ENCODE measurements at regions not wholly inside any gene's neighbourhood (a gene's known extent, or its start where the extent isn't known, plus 50 kb on each side); places are given as distances from the start of the nearest gene placed in this dataset.

DNA sequence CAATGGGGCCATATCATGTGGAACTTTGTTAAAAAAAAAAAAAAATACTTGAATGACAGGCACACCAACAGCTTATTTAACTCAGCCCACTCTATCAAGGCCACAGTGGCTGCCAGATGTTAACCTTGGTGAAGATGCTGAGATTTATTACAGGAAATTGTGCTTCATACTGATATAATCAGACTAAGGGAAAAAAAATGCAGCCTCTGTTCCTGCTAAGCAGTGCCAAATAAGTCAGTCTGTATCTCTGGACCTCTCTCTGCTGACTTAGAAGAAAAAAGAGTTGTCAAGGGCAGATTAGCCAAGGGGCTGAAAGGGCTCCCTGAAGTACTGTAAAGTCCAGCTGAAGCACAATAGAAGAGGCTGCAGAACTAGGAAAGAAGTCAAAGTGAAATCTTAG is 677.7 kb upstream of the HTR2C start:
- DNase-seq: no peak

DNA sequence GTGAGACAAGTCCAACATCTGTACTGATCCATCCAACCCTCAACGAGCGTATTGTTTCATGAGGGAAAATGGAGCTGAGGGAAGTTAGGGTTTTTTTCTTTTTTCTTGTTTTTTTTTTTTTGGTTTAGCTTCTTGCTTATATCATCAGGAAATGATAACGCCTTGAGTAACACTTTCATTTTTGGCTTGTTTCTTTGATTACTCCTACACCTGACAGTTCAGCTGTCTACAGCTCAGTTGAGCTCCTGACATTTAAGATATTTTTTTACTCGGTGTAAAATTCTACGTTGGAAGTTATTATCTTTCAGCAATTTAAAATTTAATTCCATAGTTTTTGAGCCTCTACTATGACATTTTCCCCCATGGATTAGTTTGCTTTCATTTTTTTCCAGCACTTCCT is 691.0 kb upstream of the HTR2C start:
- no peak for DNase-seq

DNA sequence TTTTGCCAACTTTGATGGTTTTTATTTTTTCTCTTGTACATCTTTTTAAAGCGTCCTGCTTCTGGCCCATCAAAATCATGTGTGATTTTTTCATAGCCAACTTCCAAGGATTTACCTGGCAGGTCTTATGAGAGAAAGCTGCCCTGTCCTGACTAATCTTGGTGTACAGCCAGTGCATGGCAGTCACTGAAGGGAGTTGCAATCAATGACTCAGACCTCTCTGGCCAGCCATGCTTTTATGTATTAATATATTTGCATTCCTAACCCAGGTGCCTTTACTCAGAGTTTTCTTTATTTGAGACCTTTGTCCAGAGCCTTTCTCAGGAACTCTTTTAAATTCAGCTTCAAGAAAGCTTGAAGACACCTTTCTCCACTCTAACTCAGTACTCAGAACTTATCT is 691.5 kb upstream of the HTR2C start:
- no peak for DNase-seq

DNA sequence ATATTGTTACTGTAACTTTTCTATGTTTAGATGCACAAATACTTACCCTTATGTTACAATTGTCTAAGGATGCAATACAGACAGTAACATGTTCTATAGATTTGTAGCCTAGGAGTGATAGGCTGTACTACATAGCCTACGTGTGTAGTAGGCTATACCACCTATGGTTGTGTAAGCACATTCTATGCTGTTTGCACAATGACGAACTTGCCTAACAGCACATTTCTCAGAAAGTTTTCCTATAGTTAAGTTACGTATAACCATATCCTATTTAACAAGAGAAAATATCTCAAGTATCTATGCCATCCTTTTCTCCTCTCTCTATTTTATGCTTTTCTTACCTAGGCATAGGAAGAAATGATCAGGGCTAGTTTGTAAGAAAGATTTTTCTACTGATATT is 710.8 kb upstream of the HTR2C start:
- no peak for DNase-seq

DNA sequence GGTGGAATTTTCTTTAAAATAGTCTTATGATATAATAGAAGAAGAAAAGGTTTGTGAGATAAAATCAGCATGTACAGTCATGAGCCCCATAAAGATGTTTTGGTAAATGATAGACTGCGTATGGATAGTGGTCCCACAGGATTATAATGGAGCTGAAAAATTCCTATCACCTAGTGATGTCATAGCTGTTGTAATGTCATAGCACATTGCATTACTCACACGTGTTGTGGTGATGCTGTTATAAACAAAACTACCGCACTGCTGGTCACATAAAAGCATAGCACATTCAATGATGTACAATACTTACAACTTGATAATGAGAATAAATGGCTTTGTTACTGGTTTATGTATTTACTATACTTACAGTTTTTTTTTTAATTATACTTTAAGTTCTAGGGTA is 715.2 kb upstream of the HTR2C start:
- DNase-seq: no peak

DNA sequence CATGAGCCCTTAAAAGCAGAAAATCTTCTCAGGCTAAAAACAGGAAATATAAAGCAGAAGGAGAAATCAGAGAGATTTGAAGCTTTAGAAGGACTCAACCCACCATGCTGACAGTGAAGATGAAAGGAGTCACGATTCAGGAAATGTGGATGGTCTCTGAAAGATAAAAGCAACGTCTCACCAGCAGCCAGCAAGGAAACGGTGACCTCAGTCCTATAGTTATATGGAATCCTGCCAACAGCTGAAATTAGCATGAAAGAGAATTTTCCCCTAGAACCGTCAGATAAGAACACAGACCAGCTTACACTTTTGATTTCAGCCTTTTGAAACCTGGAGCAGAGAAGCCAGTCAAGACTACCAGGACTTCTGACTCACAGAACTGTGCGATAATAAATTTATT is 715.7 kb upstream of the HTR2C start:
- DNase-seq: peak in 2 of 3 donors; percentile 2 to 12

DNA sequence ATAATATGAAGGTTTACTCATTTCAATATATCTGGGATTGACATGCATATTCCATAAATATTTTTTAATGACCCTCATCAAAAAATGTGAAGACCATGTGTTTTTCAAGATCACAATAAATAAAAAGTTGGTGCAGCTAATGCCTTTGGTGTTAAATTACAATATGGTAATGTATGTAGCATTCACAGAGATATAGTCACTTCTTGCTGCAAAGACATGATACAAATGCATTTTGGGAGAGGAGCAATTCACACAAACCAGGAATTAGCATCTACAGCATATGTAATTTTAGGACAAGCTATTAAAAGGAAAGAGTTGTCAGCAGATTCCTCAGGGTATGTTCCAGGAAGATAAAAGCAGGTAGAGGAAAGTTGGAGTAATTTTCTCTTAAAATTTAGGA is 734.5 kb upstream of the HTR2C start:
- DNase-seq: no peak

DNA sequence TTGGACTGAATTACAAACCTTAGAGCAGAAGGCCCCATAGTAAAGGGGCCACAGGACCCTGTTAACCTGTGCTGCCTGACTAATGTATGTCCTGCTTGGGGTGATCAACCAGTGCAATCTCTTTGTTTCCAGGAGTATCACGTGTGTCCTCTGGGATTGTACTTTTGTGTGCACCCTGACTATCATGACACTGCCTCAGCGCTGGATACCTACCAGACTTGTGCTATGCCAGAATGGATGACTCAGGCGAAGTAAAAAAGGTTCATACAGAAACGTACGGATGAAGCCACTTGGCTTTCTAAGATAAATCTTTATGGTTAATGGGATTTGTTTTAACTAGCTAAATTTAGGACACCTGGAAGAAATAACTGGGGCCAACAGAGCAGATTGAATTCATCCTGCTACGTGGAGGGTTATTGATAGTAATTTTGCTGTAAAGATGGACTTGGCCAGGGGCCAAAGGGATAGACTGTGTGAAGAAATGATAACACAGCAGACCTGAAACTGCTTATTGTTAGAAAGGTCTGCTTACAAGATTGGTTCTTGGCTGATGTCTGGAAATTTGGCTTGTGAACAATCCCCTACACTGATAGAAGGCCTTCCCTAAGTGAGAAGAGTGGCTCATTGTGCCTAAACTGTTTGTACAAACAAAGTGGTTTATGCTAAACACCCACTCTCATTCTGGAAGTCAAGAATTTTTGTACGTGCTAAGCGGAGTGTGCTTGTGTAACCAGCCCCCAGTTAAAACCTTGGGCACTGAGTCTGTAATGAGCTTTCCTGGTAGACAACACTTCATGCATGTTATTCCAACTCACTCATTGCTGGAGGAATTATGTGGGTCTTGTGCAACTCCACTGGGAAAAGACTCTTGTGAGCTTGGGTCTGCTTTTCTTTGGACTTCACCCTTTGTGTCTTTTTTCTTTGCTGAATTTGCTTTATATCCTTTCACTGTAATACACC is 750.5 kb upstream of the HTR2C start:
- no peak for DNase-seq

DNA sequence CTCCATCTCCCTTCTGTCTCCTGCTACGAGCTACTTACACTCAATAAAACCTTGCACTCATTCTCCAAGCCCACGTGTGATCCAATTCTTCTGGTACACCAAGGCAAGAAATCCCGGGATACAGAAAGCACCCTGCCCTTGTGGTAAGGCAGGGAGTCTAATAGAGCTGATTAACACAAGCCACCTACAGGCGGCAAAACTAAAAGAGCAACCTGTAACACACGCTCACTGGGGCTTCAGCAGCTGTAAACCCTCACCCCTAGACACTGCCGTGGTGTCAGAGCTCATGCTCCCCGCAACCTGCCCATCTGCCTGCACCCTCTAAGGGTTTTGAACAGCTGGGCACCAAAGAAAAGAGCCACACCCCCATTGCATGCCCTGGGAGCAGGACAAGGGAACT is 755.4 kb upstream of the HTR2C start:
- no peak for DNase-seq

DNA sequence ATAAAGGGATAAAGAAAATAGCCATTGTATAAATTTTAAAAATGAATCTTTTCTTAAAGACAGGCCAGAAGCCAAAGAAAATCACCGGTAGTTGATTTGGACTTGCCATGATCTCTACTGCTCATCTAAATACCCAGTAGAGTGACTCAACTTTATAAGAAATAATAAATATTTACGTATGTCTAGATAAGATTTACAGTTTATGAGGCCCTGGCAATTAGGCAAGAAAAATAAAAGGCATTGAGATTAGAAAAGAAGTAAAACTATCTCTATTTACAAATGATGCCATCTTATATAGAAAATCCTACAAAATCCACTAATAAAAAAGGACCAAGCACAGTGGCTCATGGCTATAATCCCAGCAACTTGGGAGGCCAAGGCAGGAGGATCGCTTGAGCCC is 765.5 kb upstream of the HTR2C start:
- DNase-seq: no peak

DNA sequence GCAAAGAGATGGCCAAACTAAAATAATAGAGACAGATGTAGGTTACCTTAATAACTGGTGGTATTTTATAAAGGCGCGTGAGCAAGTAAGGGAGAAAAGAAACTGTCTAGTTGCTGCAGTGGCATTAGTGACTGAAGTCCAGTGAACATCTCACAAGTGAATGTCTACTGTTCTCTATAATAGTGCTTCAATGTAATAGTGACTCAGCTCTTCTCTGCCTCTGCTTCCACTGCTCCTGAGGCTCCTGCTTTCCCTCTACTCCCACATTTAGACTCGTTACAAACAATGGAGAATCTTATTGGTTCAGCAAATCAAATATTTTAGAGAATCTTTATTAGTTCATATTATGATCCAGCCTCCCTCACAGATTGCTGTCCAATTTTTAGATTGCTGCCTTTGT is 779.1 kb upstream of the HTR2C start:
- DNase-seq: no peak

DNA sequence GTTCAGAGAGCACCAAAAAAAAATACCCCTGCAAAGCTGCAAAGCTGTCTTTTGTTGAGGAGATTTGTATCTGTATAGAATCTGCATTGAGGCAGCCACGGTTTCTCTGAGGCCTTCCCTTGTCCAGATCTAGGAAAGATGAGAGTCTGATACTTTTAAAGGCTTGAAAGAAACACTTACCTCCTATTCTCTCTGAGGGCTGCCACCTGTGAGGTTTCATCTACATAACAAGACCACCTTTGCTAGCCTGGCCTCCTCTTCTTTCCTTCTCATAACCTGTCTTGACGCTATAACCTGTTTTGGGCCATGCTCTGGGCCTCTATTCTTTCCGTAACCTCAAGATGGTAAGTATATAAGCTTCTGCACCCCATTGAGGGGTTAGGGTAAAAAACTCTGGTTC is 779.6 kb upstream of the HTR2C start:
- no peak for DNase-seq

DNA sequence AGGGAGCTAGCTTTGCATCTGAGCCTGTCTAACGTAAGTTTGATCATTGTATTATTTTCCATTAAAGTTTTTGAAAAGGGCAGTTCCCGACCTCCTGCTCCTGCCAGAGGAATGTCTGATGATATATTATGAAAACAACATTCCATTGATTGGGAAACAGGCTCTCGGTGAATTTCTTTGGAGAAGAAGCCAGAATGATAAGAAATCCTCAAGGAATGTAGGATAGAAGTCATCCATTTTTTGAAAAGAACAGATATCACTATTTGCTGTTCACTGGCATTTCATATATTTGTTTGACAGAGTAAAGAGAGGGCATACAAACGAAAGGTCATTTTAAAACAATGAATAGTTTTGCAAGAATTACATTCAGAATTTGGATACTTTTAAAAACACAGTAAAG is 781.0 kb upstream of the HTR2C start:
- no peak for DNase-seq

DNA sequence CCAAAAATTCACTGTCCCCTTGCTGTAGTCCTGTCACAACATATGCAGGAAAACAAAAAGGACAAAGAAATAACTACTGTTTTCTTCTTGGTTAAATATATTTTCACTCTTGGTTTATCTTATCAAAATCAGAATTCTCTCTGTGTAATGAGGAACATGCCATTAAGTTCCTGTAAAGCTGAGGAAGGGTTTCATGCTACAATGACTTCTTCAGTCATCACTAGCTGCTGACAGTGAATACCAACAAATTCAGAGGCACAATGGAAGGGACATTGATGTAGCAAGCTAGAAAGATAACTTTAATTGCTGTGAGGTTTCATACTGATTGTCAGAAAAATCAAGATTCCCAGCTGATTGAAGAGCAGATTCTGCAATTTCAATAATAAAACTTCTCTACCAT is 782.9 kb upstream of the HTR2C start:
- DNase-seq: no peak

DNA sequence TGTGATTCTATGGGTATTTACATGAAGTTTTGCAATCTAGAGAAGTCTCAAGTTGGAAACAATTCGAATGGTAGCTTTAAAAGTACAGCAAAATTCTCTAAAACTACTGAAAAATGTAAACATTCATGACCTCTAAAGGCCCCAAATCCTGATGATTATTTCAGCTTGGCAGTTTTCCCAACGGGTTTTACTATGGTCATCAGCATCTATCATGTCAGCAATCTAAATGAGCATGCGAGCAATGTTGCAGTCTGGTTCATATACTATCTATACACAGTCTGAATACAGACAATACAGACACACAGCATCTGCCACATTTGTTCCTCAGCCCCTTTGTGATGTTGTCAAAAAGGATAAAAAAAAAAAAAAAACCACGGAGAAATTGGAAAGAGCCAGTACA is 790.3 kb upstream of the HTR2C start:
- DNase-seq: no peak

DNA sequence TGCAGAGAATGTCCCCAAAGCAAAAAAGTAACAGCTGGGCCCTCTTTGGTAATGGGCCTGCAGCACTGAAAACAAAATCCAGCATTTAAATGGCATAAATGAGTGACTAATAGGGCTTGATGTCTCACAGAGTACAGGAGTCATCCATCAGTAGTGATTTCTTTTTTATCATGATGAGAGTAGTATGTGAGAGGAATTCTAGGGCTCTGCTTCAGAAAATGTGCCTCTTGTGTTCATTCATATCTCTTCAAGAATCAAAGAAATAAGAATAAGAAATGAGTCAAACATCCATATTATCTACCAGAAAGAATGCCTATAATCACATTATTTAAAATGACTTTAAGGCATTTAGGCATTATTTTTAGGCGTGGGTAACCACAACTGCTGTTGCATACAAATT is 792.9 kb upstream of the HTR2C start:
- no peak for DNase-seq

DNA sequence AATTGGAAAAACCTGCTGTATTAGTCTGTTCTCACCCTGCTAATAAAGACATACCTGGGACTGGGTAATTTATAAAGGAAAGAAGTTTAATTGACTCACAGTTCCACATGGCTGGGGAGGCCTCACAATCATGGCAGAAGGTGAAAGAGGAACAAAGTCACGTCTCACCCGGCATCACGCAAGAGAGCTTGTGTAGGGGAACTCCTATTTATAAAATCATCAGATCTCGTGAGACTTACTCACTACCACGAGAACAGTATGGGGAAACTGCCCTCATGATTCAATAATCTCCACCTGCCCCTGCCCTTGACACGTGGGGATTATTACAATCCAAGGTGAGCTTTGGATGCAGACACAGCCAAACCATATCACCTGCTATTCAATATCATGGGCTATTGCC is 799.1 kb upstream of the HTR2C start:
- peak; percentile 8 to 24 (median 18) for DNase-seq

DNA sequence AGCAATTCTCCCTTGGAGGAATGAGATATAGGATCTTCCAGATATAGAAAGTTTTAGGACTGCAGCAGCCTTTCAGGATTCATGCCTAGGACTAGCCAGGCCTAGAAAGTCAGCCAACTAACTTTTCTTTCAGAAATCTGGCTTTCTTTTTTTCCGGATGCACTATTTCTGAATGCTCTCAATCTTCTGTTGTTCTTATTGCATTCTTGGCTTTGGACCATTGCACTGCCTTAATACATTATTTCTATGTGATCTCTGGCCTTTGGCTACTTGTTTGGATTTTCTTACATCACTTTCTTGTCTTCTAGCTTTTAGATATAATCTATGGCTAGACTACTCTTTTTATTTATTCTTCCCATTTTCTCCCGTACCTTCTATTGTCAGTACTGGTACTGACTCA is 813.1 kb upstream of the HTR2C start:
- no peak for DNase-seq

DNA sequence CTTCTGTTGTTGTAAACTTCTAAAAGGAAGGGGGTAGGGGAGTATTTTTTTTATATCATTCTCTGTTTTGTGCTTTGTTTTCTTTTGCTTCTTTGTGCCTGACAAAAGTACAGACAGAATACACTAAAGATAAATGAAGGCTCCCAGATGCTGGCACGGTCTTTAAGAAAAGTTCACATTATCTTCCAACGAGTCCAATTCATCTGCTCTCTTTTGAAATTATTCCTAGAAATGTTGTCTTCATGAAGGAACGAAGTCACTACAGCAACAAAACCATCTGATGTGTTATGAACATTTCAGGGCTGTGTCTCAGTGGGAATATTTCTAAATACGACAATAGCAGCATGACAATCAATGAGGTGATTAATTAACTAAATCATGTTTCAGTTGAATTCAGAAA is 813.8 kb upstream of the HTR2C start:
- no peak for DNase-seq

DNA sequence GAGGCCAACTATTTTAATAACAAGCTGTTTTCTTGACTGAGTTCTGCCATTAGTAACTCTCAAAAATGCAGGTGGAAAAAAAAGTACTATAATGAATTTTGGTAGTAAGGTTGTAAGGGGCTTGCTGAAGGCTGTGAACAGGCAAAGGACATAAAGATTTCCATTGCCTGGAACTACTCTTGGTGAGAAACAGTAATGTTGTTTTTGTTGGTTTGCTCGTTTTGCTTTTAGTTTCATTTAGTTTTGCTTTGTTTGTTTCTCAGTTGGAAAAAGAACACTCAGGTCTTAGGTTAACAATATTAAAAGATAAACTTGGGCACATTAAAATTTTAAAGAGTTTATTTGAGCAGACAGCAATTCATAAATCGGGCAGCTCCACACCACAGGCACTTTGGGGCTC is 824.5 kb upstream of the HTR2C start:
- no peak for DNase-seq

DNA sequence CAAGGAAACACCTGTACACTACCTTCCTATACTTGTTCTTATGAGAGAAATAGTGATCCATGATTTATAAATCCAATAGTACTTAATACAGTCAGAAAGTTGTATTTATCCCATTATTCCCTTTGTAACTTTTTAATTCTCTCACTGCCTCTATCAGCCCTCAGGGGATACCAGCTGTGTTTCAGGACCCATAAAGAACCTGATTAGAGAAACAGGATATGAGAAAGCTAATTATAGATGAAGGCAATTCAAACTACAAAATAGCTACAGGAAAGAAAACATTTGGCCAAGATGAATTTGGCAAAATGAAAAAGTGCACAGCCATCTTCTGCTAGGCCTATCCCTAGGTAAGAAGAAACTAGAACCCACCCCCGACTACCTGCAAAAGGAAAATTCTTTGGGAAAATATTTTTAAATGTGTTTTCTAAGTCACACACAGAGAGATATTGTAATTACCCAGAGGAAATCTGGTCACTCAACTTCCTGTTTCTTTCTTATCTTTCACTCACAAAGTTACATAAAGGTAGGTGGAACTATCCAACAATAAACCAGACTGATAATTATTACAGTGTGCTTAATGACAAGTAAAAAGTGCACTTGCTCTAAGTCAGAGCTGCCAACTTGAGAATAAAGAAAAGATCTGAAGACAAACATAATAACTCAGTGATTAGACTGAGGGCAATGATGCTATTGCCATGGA is 836.5 kb upstream of the HTR2C start:
- no peak for DNase-seq

DNA sequence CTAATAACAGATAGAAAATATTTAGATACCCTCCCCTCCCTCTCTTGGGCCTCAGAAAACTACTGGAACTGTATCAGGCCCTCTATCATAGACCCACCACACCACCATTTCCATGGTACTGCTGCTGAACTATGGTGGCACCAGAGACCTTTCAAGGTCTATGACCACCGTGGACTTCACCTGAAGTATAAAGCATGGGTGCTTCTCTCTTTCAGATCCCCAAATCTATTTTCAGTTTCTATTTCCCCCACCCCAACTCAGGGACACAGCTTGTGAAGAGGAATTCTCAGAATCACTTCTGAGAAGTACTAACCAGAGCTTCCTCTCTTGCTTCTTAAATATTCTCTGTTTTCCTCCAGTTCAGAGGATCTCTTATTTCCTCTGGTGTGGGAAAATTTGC is 840.8 kb upstream of the HTR2C start:
- no peak for DNase-seq

DNA sequence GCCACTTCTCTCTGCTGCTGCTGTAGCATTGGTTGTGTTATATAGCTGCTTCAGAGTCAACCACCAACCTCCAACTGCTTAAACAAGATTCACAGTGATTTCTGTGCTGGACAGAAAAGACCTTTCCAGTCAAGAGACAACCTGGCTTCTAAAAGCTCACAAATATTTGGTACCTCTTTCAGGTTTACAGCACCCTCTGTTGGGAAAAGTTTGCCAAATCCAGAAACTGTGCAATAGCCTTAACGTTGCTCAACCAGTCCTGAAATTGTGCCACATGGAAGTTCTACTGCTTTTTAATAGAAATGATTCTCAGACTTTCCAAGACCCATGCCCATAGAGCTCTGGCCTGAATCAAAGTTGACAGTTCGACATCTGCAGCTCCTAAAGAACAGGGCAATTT is 842.1 kb upstream of the HTR2C start:
- DNase-seq: no peak

DNA sequence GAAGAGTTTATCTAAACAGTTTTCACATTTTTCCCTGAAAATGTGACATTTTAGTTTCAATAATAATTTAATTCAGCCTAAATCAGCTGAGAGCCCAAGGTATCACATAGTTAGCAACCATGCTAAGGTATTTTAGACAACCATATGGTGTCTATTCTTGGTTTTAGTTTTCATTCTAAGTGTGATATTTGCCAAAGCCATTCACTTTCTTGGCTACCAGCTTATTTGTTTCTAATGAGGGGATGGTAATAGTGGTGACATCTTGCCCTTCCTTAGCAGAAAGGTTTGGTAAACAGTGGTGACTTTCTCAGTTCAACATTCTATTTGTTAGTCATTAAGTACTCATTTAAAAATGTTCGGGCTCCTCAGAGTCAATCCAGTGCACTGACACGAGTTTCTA is 854.9 kb upstream of the HTR2C start:
- DNase-seq: no peak

DNA sequence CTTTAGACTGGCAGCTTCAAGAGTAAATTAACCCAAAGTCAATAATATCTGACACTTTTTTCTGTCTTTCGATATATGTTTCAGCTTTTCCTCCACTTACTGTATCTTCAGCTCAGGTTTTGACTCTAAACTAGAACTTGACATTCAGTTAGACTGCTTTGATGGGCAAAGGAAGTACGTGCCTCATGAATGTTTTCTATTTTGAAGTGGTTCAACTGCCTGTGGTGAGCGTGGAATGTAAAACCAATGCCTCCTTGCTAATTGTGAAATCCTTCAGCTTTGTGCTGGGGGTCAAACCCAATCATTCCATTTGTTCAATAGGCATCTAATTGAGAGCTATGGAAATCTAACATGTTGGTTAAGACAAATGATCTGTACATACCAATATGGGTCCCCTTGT is 857.0 kb upstream of the HTR2C start:
- no peak for DNase-seq

Measured in suppressor macrophage treated with lipopolysaccharide for 1 hour (primary cell).